ENCODE measurements at regions not wholly inside any gene's neighbourhood (a gene's known extent, or its start where the extent isn't known, plus 50 kb on each side); places are given as distances from the start of the nearest gene placed in this dataset.

DNA sequence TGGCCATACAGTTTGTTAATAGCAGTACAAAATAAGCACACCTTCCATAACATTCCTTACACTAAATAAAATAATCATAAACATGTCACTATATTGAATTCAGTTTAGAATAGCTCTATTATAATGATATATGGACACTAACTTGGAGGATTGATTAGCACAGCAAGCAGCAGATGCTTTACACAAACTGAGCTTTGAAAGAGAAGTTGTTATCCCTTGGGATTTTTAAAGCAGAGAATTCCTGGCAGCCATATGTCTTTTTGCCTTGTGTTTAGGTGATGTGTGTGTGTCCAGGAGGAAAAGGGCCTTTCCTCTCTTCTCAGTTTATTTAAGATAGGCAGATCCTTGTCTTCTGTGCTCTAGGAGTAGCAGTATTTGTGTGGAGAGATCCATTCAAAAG, 232.2 kb upstream of the GRIN3A start:
- Histone ChIP-seq H3K27ac (ENCODE audit: low read depth in 2 of 2, low read length in 1 of 2) (no peak overlapping the region), H3K79me2 (ENCODE audit: insufficient read depth) (no peaks in the 10 kb centered on the region), H4K20me1 (ENCODE audit: insufficient read depth) (no peaks in the 10 kb centered on the region), H3K4me2 (no peak overlapping the region), H3K27me3 (ENCODE audit: insufficient read depth) (no peaks in the 10 kb centered on the region), H3F3A (replicated peaks; ENCODE audit: insufficient read depth) (no peaks in the 10 kb centered on the region), H3K36me3 (replicated peaks in 1 of 2; ENCODE audit: control insufficient read depth in 1 of 2, insufficient read depth in 2 of 2, low read length in 1 of 2) (no peaks in the 10 kb centered on the region), H3K9me3 (no peaks in the 10 kb centered on the region), H3K9me2 (no peaks in the 10 kb centered on the region), H2AFZ (ENCODE audit: low read depth) (no peak overlapping the region), H3K9ac (no peak overlapping the region), H3K4me1 (ENCODE audit: control insufficient read depth in 1 of 2, insufficient read depth in 2 of 2, low read depth in 1 of 2, low read length in 1 of 2) (no peaks in the 10 kb centered on the region), H3K4me3 (ENCODE audit: low read depth in 2 of 2, low read length in 1 of 2) (no peak overlapping the region)
- no peak for DNase-seq
- CTCF ChIA-PET = interaction anchor here (0.9 to 1.3 kb wide), 2 partner anchors 8 to 12 kb away, joined by 3 to 4 read pairs; no protein-coding TSS in a partner anchor
- TF ChIP-seq, protein P1, sequence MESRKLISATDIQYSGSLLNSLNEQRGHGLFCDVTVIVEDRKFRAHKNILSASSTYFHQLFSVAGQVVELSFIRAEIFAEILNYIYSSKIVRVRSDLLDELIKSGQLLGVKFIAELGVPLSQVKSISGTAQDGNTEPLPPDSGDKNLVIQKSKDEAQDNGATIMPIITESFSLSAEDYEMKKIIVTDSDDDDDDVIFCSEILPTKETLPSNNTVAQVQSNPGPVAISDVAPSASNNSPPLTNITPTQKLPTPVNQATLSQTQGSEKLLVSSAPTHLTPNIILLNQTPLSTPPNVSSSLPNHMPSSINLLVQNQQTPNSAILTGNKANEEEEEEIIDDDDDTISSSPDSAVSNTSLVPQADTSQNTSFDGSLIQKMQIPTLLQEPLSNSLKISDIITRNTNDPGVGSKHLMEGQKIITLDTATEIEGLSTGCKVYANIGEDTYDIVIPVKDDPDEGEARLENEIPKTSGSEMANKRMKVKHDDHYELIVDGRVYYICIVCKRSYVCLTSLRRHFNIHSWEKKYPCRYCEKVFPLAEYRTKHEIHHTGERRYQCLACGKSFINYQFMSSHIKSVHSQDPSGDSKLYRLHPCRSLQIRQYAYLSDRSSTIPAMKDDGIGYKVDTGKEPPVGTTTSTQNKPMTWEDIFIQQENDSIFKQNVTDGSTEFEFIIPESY (IDR thresholded peaks at IDR 0.05; ENCODE audit: borderline replicate concordance, low read depth) = no peak
- TF ChIP-seq SMC3 (IDR thresholded peaks at IDR 0.05; ENCODE audit: low read depth, low read length) (no peak), MXI1 (IDR thresholded peaks at IDR 0.05; ENCODE audit: low read depth, low read length) (no peak), TAF1 (IDR thresholded peaks at IDR 0.05; ENCODE audit: borderline replicate concordance, low read depth, low read length) (no peak), MEF2A (IDR thresholded peaks at IDR 0.05; ENCODE audit: borderline replicate concordance, low read depth) (no peak), RFX5 (IDR thresholded peaks at IDR 0.05; ENCODE audit: low read length) (no peak)
- POLR2A ChIA-PET = no interaction called here

DNA sequence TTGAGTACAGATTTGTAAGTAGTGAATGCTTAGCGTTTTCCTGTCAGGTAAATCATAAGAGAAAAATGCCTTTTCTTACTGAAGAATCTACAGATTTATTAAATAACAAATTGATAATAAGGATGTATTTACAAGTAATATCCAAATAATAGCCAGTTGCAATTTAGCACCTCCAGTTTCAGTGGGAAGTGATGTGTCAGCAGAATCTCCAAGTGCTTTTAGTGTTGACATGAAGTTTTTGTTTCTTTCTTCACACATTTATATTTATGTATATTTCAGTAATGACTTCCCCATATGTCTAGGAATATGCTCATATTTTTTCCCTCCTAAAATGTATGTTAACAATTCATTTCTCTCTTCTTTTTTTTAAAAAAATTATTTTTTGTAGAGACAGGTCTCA, 229.9 kb upstream of the GRIN3A start:
- Histone ChIP-seq H3K9me3 (no peaks in the 10 kb centered on the region), H4K20me1 (ENCODE audit: insufficient read depth) (no peaks in the 10 kb centered on the region), H3F3A (replicated peaks; ENCODE audit: insufficient read depth) (no peaks in the 10 kb centered on the region), H3K4me1 (ENCODE audit: control insufficient read depth in 1 of 2, insufficient read depth in 2 of 2, low read depth in 1 of 2, low read length in 1 of 2) (no peaks in the 10 kb centered on the region), H3K9ac (no peak overlapping the region), H3K4me3 (ENCODE audit: low read depth in 2 of 2, low read length in 1 of 2) (no peak overlapping the region), H3K79me2 (ENCODE audit: insufficient read depth) (no peaks in the 10 kb centered on the region), H3K9me2 (no peaks in the 10 kb centered on the region), H3K27ac (ENCODE audit: low read depth in 2 of 2, low read length in 1 of 2) (no peak overlapping the region), H3K4me2 (no peak overlapping the region), H2AFZ (ENCODE audit: low read depth) (no peak overlapping the region), H3K27me3 (ENCODE audit: insufficient read depth) (no peaks in the 10 kb centered on the region), H3K36me3 (replicated peaks in 1 of 2; ENCODE audit: control insufficient read depth in 1 of 2, insufficient read depth in 2 of 2, low read length in 1 of 2) (no peaks in the 10 kb centered on the region)
- TF ChIP-seq, protein P1 (IDR thresholded peaks at IDR 0.05; ENCODE audit: borderline replicate concordance, low read depth) = no peak
- TF ChIP-seq GABPA (IDR thresholded peaks at IDR 0.05; ENCODE audit: low read depth) (no peak), RFX5 (IDR thresholded peaks at IDR 0.05; ENCODE audit: low read length) (no peak), ELF1 (IDR thresholded peaks at IDR 0.05) (no peak), JUND (IDR thresholded peaks at IDR 0.05) (no peak), TAF1 (IDR thresholded peaks at IDR 0.05; ENCODE audit: borderline replicate concordance, low read depth, low read length) (no peak), CHD2 (IDR thresholded peaks at IDR 0.05; ENCODE audit: low read length, partially characterized antibody) (no peak), EP300 (IDR thresholded peaks at IDR 0.05; ENCODE audit: borderline replicate concordance in 1 of 2, low read depth in 1 of 2, low read length in 1 of 2) (no peak), RCOR1 (IDR thresholded peaks at IDR 0.05; ENCODE audit: low read length) (no peak), FOSL2 (IDR thresholded peaks at IDR 0.05; ENCODE audit: borderline replicate concordance, low read depth) (no peak), TCF12 (IDR thresholded peaks at IDR 0.05) (no peak), FOXJ3 (CRISPR knock-in tag; IDR thresholded peaks at IDR 0.05) (no peak), RAD21 (IDR thresholded peaks at IDR 0.05; ENCODE audit: low read length) (no peak), POLR2AphosphoS5 (IDR thresholded peaks at IDR 0.05; ENCODE audit: low read depth, low read length) (no peak), SMC3 (IDR thresholded peaks at IDR 0.05; ENCODE audit: low read depth, low read length) (no peak)
- TF ChIP-seq, protein P2, sequence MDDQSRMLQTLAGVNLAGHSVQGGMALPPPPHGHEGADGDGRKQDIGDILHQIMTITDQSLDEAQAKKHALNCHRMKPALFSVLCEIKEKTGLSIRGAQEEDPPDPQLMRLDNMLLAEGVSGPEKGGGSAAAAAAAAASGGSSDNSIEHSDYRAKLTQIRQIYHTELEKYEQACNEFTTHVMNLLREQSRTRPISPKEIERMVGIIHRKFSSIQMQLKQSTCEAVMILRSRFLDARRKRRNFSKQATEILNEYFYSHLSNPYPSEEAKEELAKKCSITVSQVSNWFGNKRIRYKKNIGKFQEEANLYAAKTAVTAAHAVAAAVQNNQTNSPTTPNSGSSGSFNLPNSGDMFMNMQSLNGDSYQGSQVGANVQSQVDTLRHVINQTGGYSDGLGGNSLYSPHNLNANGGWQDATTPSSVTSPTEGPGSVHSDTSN (IDR thresholded peaks at IDR 0.05) = no peak
- TF ChIP-seq, protein P3, sequence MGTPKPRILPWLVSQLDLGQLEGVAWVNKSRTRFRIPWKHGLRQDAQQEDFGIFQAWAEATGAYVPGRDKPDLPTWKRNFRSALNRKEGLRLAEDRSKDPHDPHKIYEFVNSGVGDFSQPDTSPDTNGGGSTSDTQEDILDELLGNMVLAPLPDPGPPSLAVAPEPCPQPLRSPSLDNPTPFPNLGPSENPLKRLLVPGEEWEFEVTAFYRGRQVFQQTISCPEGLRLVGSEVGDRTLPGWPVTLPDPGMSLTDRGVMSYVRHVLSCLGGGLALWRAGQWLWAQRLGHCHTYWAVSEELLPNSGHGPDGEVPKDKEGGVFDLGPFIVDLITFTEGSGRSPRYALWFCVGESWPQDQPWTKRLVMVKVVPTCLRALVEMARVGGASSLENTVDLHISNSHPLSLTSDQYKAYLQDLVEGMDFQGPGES (IDR thresholded peaks at IDR 0.05; ENCODE audit: low read depth, low read length) = no peak
- TF ChIP-seq, protein P4, sequence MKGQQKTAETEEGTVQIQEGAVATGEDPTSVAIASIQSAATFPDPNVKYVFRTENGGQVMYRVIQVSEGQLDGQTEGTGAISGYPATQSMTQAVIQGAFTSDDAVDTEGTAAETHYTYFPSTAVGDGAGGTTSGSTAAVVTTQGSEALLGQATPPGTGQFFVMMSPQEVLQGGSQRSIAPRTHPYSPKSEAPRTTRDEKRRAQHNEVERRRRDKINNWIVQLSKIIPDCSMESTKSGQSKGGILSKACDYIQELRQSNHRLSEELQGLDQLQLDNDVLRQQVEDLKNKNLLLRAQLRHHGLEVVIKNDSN (IDR thresholded peaks at IDR 0.05; ENCODE audit: borderline replicate concordance, low read depth) = no peak
- 16% methylated on average over 1 of the region's 1 CpG for WGBS (ENCODE audit: low lambda C conversion rate)
- POLR2A ChIA-PET = no interaction called here
- CTCF ChIA-PET = interaction anchor here (1.2 kb wide), 1 partner anchor 9 kb away, joined by 6 read pairs; no protein-coding TSS in a partner anchor
- no peak for DNase-seq
